OCI-LY1 (cell line): ENCODE measurements at regions not wholly inside any gene's neighbourhood (a gene's known extent, or its start where the extent isn't known, plus 50 kb on each side); places are given as distances from the start of the nearest gene placed in this dataset.

Experiments
- EZH2 ChIP-seq: fragments of 200-600 bp; sonication (generic), shearing (Covaris generic); IDR thresholded peaks from 2 replicates; pipeline ENCODE4 v1.8.0; 2017; ENCODE audit warnings: borderline replicate concordance, mixed run types, mild to moderate bottlenecking, antibody characterized with exemption, low read length, moderate library complexity, mixed read lengths
- TF ChIP-seq, protein P1 (sequence below): fragments of 200-600 bp; sonication (generic), shearing (Covaris generic); IDR thresholded peaks from 2 replicates; pipeline ENCODE4 v1.5.1; 2017; ENCODE audit warnings: mild to moderate bottlenecking, antibody characterized with exemption, low read length, moderate library complexity, mixed read lengths

GRCh38 chr14:104479901-104480300 lies 99.7 kb upstream of the C14orf180 start:
- TF ChIP-seq, protein P1, sequence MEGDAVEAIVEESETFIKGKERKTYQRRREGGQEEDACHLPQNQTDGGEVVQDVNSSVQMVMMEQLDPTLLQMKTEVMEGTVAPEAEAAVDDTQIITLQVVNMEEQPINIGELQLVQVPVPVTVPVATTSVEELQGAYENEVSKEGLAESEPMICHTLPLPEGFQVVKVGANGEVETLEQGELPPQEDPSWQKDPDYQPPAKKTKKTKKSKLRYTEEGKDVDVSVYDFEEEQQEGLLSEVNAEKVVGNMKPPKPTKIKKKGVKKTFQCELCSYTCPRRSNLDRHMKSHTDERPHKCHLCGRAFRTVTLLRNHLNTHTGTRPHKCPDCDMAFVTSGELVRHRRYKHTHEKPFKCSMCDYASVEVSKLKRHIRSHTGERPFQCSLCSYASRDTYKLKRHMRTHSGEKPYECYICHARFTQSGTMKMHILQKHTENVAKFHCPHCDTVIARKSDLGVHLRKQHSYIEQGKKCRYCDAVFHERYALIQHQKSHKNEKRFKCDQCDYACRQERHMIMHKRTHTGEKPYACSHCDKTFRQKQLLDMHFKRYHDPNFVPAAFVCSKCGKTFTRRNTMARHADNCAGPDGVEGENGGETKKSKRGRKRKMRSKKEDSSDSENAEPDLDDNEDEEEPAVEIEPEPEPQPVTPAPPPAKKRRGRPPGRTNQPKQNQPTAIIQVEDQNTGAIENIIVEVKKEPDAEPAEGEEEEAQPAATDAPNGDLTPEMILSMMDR: no peak
- no peak for TF ChIP-seq EZH2
